ENCODE measurements at regions not wholly inside any gene's neighbourhood (a gene's known extent, or its start where the extent isn't known, plus 50 kb on each side); places are given as distances from the start of the nearest gene placed in this dataset.

DNA sequence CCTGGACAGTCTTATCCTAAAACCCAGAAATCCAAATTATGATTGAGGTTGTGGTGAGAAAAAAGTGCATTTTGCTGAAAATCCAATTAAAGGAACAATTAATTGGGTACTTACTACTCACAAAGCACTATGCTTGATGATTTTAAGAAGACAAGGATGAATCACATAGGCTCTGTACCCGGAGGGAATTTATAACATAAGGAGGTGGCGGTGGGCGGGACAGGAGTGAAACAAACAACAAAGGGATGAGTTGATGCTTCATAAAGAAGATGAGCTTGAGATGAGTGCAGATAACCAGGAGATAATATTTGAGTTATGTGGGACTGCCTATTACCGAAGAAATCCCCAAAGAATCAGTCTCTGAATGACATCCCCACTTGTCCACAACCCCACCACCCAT, 171.1 kb upstream of the FZD8 start:
- Histone ChIP-seq H3K9me3 (no peaks in the 10 kb centered on the region), H3K4me3 (no peak overlapping the region), H3K36me3 (ENCODE audit: low read depth) (no peaks in the 10 kb centered on the region), H3K4me1 (ENCODE audit: low read depth) (no peaks in the 10 kb centered on the region)
- intact Hi-C loops (cut with DNase I, micrococcal nuclease), result no loop called here
- DNase-seq (no peak), ATAC-seq (no peak)
- TF ChIP-seq, protein P1, sequence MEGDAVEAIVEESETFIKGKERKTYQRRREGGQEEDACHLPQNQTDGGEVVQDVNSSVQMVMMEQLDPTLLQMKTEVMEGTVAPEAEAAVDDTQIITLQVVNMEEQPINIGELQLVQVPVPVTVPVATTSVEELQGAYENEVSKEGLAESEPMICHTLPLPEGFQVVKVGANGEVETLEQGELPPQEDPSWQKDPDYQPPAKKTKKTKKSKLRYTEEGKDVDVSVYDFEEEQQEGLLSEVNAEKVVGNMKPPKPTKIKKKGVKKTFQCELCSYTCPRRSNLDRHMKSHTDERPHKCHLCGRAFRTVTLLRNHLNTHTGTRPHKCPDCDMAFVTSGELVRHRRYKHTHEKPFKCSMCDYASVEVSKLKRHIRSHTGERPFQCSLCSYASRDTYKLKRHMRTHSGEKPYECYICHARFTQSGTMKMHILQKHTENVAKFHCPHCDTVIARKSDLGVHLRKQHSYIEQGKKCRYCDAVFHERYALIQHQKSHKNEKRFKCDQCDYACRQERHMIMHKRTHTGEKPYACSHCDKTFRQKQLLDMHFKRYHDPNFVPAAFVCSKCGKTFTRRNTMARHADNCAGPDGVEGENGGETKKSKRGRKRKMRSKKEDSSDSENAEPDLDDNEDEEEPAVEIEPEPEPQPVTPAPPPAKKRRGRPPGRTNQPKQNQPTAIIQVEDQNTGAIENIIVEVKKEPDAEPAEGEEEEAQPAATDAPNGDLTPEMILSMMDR (IDR thresholded peaks at IDR 0.05), result no peak

DNA sequence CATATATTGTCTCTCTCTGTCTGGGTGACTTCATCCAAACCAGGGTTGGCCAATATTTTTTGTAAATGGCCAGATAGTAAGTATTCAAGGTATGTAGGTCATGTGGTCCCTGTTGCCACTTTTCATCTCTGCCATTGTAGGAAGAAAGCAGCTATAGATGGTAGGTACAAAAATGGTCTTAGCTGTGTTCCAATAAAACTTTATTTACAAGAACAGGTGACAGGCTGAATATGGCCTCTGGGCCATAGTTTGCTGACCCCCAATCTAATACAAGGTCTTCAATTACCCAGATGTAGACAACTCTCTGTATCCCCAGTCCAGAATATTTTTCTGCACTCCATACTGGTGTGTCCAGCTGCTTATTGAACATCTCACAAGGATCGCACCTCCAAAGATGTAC, 166.2 kb upstream of the FZD8 start:
- no peak for DNase-seq
- Histone ChIP-seq H3K9me3 (no peaks in the 10 kb centered on the region), H3K4me1 (ENCODE audit: low read depth) (no peaks in the 10 kb centered on the region), H3K36me3 (ENCODE audit: low read depth) (no peaks in the 10 kb centered on the region), H3K4me3 (no peak overlapping the region)
- ATAC-seq, result no peak
- TF ChIP-seq, protein P1 (IDR thresholded peaks at IDR 0.05), result no peak
- intact Hi-C loops (cut with DNase I, micrococcal nuclease), result no loop called here

DNA sequence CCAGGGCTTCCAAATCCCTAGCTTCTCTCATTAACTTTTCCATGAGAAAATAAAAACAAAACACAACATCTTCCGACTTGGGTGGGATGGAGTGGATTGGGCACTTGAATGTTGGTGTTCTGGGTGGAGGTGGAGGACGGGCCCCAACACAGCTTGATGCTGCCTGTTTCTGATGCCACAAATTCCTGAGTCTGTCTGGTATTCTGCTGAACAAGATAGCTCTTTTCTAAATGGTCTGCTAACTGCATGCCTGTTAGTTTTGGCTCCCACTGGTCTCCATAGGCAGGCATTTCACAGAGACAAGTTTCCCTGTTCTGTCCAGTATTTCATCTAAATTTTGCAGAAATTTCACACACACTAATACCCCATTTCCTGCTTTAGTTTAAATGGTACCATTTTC, 160.9 kb upstream of the FZD8 start:
- H3K9me3 ChIP-seq, result no peaks in the 10 kb centered on the region
- H3K4me1 ChIP-seq (ENCODE audit: low read depth), result no peaks in the 10 kb centered on the region
- DNase-seq, result no peak
- TF ChIP-seq, protein P1 (IDR thresholded peaks at IDR 0.05), result no peak
- ATAC-seq, result no peak
- intact Hi-C loops (cut with DNase I, micrococcal nuclease), result no loop called here
- H3K4me3 ChIP-seq, result no peak overlapping the region
- H3K36me3 ChIP-seq (ENCODE audit: low read depth), result no peaks in the 10 kb centered on the region

DNA sequence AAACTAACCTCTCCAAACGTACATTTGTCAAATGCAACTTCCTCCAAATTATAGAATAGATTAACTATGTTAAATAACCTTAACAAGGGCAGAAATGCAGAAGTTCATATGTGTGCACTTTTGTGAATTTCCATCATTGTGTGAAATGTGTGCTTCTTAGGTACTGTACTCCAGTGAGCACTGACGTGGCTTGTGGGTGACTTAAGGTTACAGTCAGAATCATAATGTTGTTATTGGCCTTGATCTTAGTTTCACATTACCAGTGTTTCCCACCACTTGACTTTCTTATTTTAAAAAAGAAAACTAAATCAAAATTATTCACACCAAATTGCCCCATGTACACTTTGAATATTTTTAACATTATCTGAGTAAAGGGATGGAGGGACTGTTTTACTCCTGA, 155.1 kb upstream of the FZD8 start:
- no peaks in the 10 kb centered on the region for H3K9me3 ChIP-seq
- TF ChIP-seq, protein P1 (IDR thresholded peaks at IDR 0.05), result no peak

DNA sequence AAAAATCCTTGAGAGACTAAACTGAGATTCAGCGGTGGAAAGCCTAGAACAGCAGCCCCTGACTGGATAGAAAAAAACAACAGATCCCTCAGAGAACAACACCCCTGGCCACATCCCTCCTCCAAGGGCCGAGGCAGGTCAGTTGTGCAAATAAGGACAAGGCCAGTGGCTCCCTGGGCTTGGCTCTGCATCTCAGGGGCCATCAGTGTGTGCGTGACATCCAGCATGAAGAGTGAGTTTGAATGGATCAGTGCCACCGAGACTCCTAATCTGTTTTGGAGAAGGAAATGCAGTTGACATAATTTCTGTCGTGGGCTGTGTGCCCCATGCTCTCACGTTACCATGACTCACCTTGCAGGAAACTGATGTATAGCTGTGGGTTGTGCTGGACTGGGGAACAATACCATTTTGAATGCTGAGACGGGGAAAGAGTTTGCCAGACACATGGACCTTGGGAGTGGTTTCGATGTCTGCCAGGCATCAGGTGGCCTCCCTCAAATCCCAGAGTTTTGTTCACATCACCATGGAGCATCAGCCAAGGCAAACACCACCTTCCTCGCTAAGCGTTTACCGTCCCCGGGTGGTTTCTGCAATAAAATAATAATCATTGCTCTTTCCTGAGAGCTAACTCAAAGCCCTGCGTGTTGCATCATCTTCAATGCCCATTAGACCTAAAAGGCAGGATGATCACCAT, 153.2 kb upstream of the FZD8 start:
- Histone ChIP-seq H3K36me3 (ENCODE audit: low read depth) (no peaks in the 10 kb centered on the region), H3K4me1 (ENCODE audit: low read depth) (no peaks in the 10 kb centered on the region), H3K4me3 (no peak overlapping the region), H3K9me3 (no peaks in the 10 kb centered on the region)
- ATAC-seq (peak; percentile 58), DNase-seq (no peak)
- intact Hi-C loops (cut with DNase I, micrococcal nuclease), result no loop called here
- TF ChIP-seq, protein P1 (IDR thresholded peaks at IDR 0.05), result no peak

More for the DNA sequence above, 155.1 kb upstream of the FZD8 start:
- Histone ChIP-seq H3K4me1 (ENCODE audit: low read depth) (no peaks in the 10 kb centered on the region), H3K4me3 (no peak overlapping the region), H3K36me3 (ENCODE audit: low read depth) (no peaks in the 10 kb centered on the region)
- no peak for ATAC-seq
- intact Hi-C loops (cut with DNase I, micrococcal nuclease), result no loop called here
- no peak for DNase-seq

DNA sequence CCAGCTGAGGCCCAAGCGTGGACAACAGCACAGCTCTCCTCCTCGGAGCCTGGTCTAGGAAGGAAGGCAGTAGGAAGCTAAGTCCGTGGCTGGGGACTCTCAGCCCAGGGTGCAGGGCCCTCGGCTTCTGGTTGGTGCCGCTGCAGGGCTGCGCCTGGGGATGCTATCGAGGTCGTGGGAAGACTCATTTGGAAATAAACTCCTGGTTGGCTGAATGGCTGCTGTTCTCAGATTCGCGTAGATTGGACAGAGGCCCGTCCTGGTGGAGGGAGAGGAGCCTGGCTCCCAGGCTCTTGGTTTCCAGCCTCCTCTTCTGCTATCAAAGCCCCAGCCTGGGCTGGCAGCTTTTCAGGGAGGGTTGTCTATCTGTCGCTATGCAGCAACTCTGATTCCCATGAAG, 152.6 kb upstream of the FZD8 start:
- no peak for DNase-seq
- H3K36me3 ChIP-seq (ENCODE audit: low read depth), result no peaks in the 10 kb centered on the region
- no peak for ATAC-seq
- TF ChIP-seq, protein P1 (IDR thresholded peaks at IDR 0.05), result no peak
- no peaks in the 10 kb centered on the region for H3K9me3 ChIP-seq
- no peaks in the 10 kb centered on the region for H3K4me1 ChIP-seq (ENCODE audit: low read depth)
- no peak overlapping the region for H3K4me3 ChIP-seq
- intact Hi-C loops (cut with DNase I, micrococcal nuclease), result no loop called here
